ENCODE measurements at regions not wholly inside any gene's neighbourhood (a gene's known extent, or its start where the extent isn't known, plus 50 kb on each side); places are given as distances from the start of the nearest gene placed in this dataset.

GRCh38 chr1:221001167-221001566 lies 121.9 kb downstream of the HLX start:
- DNase-seq (no peak), ATAC-seq (no peak)
- TF ChIP-seq EZH2 (IDR thresholded peaks at IDR 0.05; ENCODE audit: low read length, unreplicated experiment) (no peak), EZH2phosphoT487 (IDR thresholded peaks at IDR 0.05; ENCODE audit: borderline replicate concordance, low read length) (no peak)
- TF ChIP-seq, protein P1, sequence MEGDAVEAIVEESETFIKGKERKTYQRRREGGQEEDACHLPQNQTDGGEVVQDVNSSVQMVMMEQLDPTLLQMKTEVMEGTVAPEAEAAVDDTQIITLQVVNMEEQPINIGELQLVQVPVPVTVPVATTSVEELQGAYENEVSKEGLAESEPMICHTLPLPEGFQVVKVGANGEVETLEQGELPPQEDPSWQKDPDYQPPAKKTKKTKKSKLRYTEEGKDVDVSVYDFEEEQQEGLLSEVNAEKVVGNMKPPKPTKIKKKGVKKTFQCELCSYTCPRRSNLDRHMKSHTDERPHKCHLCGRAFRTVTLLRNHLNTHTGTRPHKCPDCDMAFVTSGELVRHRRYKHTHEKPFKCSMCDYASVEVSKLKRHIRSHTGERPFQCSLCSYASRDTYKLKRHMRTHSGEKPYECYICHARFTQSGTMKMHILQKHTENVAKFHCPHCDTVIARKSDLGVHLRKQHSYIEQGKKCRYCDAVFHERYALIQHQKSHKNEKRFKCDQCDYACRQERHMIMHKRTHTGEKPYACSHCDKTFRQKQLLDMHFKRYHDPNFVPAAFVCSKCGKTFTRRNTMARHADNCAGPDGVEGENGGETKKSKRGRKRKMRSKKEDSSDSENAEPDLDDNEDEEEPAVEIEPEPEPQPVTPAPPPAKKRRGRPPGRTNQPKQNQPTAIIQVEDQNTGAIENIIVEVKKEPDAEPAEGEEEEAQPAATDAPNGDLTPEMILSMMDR (conservative IDR thresholded peaks at IDR 0.05; ENCODE audit: low read depth, low read length), result no peak
- H3K9me2 ChIP-seq (replicated peaks; ENCODE audit: low read length), result no peaks in the 10 kb centered on the region
- H3K79me2 ChIP-seq (ENCODE audit: low read length), result no peaks in the 10 kb centered on the region
- H3K4me1 ChIP-seq (ENCODE audit: insufficient read depth, low read length), result no peaks in the 10 kb centered on the region
- H2AFZ ChIP-seq (ENCODE audit: low read length), result no peak overlapping the region
- no peaks in the 10 kb centered on the region for H3K27me3 ChIP-seq (ENCODE audit: low read length)
- no peaks in the 10 kb centered on the region for H4K20me1 ChIP-seq (ENCODE audit: low read length)
- no peak overlapping the region for H3K9ac ChIP-seq (ENCODE audit: low read length)
- H3K36me3 ChIP-seq (ENCODE audit: low read depth, low read length), result no peaks in the 10 kb centered on the region
- intact Hi-C loops (cut with micrococcal nuclease), result no loop called here
- ChIA-PET POLR2A (ENCODE audit: unreplicated experiment) (no interaction called here), CTCF (no interaction called here)
- H3K27ac ChIP-seq (ENCODE audit: low read length), result no peak overlapping the region
- no peak overlapping the region for H3K4me2 ChIP-seq (ENCODE audit: low read length)
- H3K4me3 ChIP-seq (ENCODE audit: low read length), result no peak overlapping the region
- no peaks in the 10 kb centered on the region for H3K9me3 ChIP-seq (ENCODE audit: low read length)
- H3F3A ChIP-seq (ENCODE audit: low read length, unreplicated experiment), result no peaks in the 10 kb centered on the region
- BruUV-seq (replicated peaks), result no TSS peak

DNA sequence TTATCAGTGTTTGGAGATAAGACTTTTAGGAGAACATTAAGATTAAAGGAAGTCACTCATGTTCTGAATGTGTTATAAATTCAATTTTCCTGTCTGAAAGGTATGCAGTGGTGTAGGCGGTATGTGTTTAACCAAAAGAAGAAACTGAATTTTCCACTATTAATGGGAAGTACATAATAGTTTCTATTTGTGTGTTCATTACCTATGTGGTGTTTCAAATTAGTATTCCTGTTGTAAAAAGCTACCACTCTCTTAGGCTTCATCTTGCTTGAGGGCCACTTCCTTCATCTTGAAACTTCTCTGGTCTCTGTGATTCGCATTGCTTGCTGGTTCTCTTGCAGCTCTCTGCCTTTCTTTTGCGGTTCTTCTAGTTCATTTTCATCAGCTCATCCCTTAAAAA lies 123.4 kb downstream of the HLX start:
- Histone ChIP-seq H3F3A (ENCODE audit: low read length, unreplicated experiment) (no peaks in the 10 kb centered on the region), H3K4me1 (ENCODE audit: insufficient read depth, low read length) (no peaks in the 10 kb centered on the region), H3K4me2 (ENCODE audit: low read length) (no peak overlapping the region), H3K9ac (ENCODE audit: low read length) (no peak overlapping the region), H3K9me2 (replicated peaks; ENCODE audit: low read length) (no peaks in the 10 kb centered on the region), H3K27ac (ENCODE audit: low read length) (no peak overlapping the region), H3K27me3 (ENCODE audit: low read length) (no peaks in the 10 kb centered on the region), H4K20me1 (ENCODE audit: low read length) (no peaks in the 10 kb centered on the region), H3K9me3 (ENCODE audit: low read length) (no peaks in the 10 kb centered on the region), H3K79me2 (ENCODE audit: low read length) (no peaks in the 10 kb centered on the region), H3K36me3 (ENCODE audit: low read depth, low read length) (no peaks in the 10 kb centered on the region), H3K4me3 (ENCODE audit: low read length) (no peak overlapping the region), H2AFZ (ENCODE audit: low read length) (no peak overlapping the region)
- POLR2A ChIA-PET (ENCODE audit: unreplicated experiment), result no interaction called here
- no peak for TF ChIP-seq EZH2 (IDR thresholded peaks at IDR 0.05; ENCODE audit: low read length, unreplicated experiment)
- TF ChIP-seq EZH2phosphoT487 (IDR thresholded peaks at IDR 0.05; ENCODE audit: borderline replicate concordance, low read length), result no peak
- TF ChIP-seq, protein P1 (conservative IDR thresholded peaks at IDR 0.05; ENCODE audit: low read depth, low read length), result no peak
- CTCF ChIA-PET, result no interaction called here
- intact Hi-C loops (cut with micrococcal nuclease), result no loop called here
- ATAC-seq (no peak), DNase-seq (no peak)
- BruUV-seq (replicated peaks), result no TSS peak

DNA sequence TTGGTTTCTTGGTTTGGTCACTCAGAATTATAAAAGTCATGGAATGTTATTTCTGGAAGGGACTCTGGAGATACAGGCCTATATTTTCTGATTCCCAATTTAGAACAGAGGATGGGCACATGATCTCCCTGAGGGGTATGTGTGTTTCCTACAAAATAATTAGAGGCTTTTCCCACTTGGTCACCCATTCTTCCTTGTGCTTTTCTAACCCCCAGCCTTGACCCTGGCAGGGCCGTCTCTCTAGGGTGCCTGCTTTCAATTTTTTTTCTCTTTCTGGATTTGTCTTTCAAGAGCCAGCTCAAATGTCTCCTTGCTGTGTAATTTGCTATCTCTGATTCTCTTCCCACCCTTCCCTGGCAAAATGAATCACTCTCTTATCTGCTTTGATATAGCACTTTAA lies 131.9 kb downstream of the HLX start:
- BruUV-seq (replicated peaks), result no TSS peak
- no peaks in the 10 kb centered on the region for H3K79me2 ChIP-seq (ENCODE audit: low read length)
- no peak for ATAC-seq
- H3K9ac ChIP-seq (ENCODE audit: low read length), result no peak overlapping the region
- no peak for DNase-seq
- TF ChIP-seq EZH2 (IDR thresholded peaks at IDR 0.05; ENCODE audit: low read length, unreplicated experiment) (no peak), EZH2phosphoT487 (IDR thresholded peaks at IDR 0.05; ENCODE audit: borderline replicate concordance, low read length) (no peak)
- TF ChIP-seq, protein P1 (conservative IDR thresholded peaks at IDR 0.05; ENCODE audit: low read depth, low read length), result no peak
- intact Hi-C loops (cut with micrococcal nuclease), result no loop called here
- CTCF ChIA-PET, result no interaction called here
- H3K9me3 ChIP-seq (ENCODE audit: low read length), result no peaks in the 10 kb centered on the region
- no peaks in the 10 kb centered on the region for H3K27me3 ChIP-seq (ENCODE audit: low read length)
- H3K27ac ChIP-seq (ENCODE audit: low read length), result no peak overlapping the region
- no peaks in the 10 kb centered on the region for H3K9me2 ChIP-seq (replicated peaks; ENCODE audit: low read length)
- H3K4me1 ChIP-seq (ENCODE audit: insufficient read depth, low read length), result no peaks in the 10 kb centered on the region
- no peak overlapping the region for H2AFZ ChIP-seq (ENCODE audit: low read length)
- H3K36me3 ChIP-seq (ENCODE audit: low read depth, low read length), result no peaks in the 10 kb centered on the region
- no peaks in the 10 kb centered on the region for H4K20me1 ChIP-seq (ENCODE audit: low read length)
- H3K4me2 ChIP-seq (ENCODE audit: low read length), result no peak overlapping the region
- H3F3A ChIP-seq (ENCODE audit: low read length, unreplicated experiment), result no peaks in the 10 kb centered on the region
- POLR2A ChIA-PET (ENCODE audit: unreplicated experiment), result no interaction called here
- H3K4me3 ChIP-seq (ENCODE audit: low read length), result no peak overlapping the region

Measured in PC-3 (cell line).